Body of pancreas (tissue), 4 donors: ENCODE measurements at regions not wholly inside any gene's neighbourhood (a gene's known extent, or its start where the extent isn't known, plus 50 kb on each side); places are given as distances from the start of the nearest gene placed in this dataset.

Experiments
- ATAC-seq: fragments of 150-250 bp; one replicate; pipeline ENCODE4 v1.9.1; 2016
- DNase-seq, 4 donors: peaks; one replicate each; pipeline ENCODE4 v3.0.0-alpha.2; 2019
- H3K27ac ChIP-seq, 4 donors: fragments of 200-600 bp; sonication (generic); 1 replicate in 3 of 4; 2 replicates in 1 of 4; pipeline versions ENCODE4 v1.5.1 to v1.6.1; 2016 to 2019; ENCODE audit warnings: mild to moderate bottlenecking in 1 of 4, mixed read lengths in 1 of 4, moderate library complexity in 1 of 4
- H3K27me3 ChIP-seq, 2 donors: fragments of 200-600 bp; sonication (generic); one replicate each; pipeline ENCODE4 v1.6.0; 2016; ENCODE audit warnings: mild to moderate bottlenecking in 1 of 2
- H3K36me3 ChIP-seq, 2 donors: fragments of 200-600 bp; sonication (generic); replicated peaks in 1 of 2; 2 replicates each; pipeline ENCODE4 v1.5.1; 2016; ENCODE audit warnings: low read depth in 2 of 2; ENCODE audit not compliant: insufficient read depth in 1 of 2
- H3K4me1 ChIP-seq: fragments of 200-600 bp; sonication (generic); one replicate; pipeline ENCODE4 v1.6.0; 2016
- H3K4me3 ChIP-seq, 2 donors: fragments of 200-600 bp; sonication (generic); 1 replicate in 1 of 2; 2 replicates in 1 of 2; pipeline ENCODE4 v1.5.1; 2016 to 2019
- H3K9me3 ChIP-seq, 3 donors: fragments of 200-600 bp; sonication (generic); 1 replicate in 2 of 3; 2 replicates in 1 of 3; pipeline ENCODE4 v1.5.1; 2016
- POLR2A ChIP-seq, 3 donors: fragments of 450-650 bp; IDR thresholded peaks; one replicate each; pipeline ENCODE4 v1.6.1; 2016; ENCODE audit warnings: antibody characterized with exemption in 3 of 3, mild to moderate bottlenecking in 2 of 3
- WGBS, 2 donors: methylation state at CpG; one replicate each; pipeline ENCODE4 v1.1.5; 2017; 5-methylcytosine and 5-hydroxymethylcytosine counted together
- intact Hi-C: fragments of 100-400 bp; cut with DNase I; formaldehyde crosslinking; loops from one replicate; pipeline ENCODE4 v1.15.1; 2023
- TF ChIP-seq, protein P1 (sequence below), 7 experiments: fragments of 450-650 bp in 4 of 7; fragments of 200-600 bp in 3 of 7; sonication (generic) in 3 of 7; IDR thresholded peaks; one replicate each; pipeline ENCODE4 v1.5.1; 2016 to 2019; ENCODE audit warnings: antibody characterized with exemption in 7 of 7

DNA sequence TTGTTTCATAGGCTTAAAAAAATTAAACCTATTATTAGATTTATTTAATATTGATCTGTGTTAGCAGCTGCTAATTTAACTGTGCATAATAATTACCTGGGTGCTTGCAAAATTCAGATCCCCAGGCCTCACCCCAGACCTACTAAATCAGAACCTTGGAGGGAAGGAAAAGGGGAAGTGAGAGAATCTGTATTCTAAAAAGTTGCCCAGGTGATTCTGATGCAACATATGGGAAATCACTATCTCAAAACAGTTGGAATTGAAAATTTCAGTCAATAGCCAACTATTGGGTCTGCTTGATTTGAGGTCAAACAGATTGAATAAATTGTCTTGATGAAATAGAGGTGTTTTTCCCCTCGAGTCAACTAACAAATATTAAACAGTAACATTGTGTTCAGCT lies 538.5 kb upstream of the ADAMTS9 start:
- intact Hi-C loops, result no loop called here
- no peaks in the 10 kb centered on the region for H3K4me1 ChIP-seq
- TF ChIP-seq, protein P1, sequence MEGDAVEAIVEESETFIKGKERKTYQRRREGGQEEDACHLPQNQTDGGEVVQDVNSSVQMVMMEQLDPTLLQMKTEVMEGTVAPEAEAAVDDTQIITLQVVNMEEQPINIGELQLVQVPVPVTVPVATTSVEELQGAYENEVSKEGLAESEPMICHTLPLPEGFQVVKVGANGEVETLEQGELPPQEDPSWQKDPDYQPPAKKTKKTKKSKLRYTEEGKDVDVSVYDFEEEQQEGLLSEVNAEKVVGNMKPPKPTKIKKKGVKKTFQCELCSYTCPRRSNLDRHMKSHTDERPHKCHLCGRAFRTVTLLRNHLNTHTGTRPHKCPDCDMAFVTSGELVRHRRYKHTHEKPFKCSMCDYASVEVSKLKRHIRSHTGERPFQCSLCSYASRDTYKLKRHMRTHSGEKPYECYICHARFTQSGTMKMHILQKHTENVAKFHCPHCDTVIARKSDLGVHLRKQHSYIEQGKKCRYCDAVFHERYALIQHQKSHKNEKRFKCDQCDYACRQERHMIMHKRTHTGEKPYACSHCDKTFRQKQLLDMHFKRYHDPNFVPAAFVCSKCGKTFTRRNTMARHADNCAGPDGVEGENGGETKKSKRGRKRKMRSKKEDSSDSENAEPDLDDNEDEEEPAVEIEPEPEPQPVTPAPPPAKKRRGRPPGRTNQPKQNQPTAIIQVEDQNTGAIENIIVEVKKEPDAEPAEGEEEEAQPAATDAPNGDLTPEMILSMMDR (IDR thresholded peaks at IDR 0.05), result no peak
- TF ChIP-seq POLR2A (IDR thresholded peaks at IDR 0.05), result no peak
- no peak for DNase-seq
- WGBS, 2 donors, result 35 to 38% methylated on average over 1 of the region's 1 CpG
- ATAC-seq, result no peak
- no peaks in the 10 kb centered on the region for H3K36me3 ChIP-seq
- H3K27ac ChIP-seq, result no peak overlapping the region
- H3K9me3 ChIP-seq, result no peaks in the 10 kb centered on the region
- no peak overlapping the region for H3K4me3 ChIP-seq
- no peaks in the 10 kb centered on the region for H3K27me3 ChIP-seq

DNA sequence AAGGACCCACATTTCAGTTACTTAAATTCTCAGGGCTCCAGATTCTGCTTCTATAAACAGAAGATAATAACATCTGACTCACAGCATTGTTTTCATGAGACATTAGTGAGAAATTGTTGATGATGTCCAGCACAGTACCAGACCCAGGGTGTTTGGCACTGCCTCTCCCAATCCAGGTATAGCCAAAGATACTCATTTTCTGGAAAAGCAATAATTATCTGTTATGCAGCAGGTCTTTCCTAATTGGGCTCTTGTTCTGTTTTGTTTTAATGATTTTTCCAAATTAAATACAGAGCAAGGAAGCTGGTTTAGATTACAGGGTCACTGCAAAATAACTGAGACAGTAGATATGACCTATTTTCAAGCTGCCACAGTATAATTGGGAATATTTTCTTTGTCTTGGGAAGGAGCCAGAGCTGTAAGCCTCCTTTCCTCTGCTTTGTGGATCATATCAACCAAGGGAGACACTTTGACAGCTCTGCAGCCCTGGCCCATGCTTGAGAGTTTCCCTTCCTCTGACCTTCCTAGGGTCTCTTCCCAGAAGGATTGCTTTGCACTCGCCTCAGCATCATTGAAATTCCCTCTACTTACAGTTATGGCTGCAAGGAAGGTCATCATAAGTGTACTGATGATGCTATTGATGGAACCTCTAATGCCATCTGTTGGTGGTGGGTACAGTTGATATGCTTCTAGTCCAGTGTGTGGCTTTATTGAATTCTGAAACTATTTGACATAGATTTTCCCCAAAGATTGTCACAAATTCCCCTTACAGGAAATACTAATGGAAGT lies 522.4 kb upstream of the ADAMTS9 start:
- intact Hi-C loops, result no loop called here
- TF ChIP-seq, protein P1 (IDR thresholded peaks at IDR 0.05), result no peak
- no peak for TF ChIP-seq POLR2A (IDR thresholded peaks at IDR 0.05)
- H3K9me3 ChIP-seq, result no peaks in the 10 kb centered on the region
- no peak for DNase-seq
- no peak overlapping the region for H3K4me3 ChIP-seq
- ATAC-seq, result no peak
- H3K36me3 ChIP-seq, result no peaks in the 10 kb centered on the region
- no peaks in the 10 kb centered on the region for H3K4me1 ChIP-seq
- 67 to 73% methylated on average over 1 of the region's 1 CpG for WGBS, 2 donors
- H3K27me3 ChIP-seq, result no peaks in the 10 kb centered on the region
- no peak overlapping the region for H3K27ac ChIP-seq

DNA sequence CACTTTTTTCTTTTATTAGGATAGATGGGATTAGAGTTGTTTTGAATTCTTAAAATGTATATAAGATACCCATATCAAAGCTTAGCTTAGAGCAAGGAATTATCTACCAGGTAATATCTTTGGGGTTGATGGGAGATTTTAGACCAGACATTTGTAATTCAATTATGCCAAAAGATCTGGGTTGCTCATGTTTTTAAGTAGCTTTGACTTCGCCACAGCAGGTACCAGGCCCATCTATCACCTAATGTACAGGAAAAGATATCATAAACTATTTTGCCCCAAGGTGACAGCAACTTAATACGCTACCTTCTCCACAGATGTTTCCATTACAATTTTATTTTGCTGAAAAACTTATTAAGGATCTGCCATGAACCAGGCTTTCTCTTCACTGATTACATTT lies 514.6 kb upstream of the ADAMTS9 start:
- H3K27me3 ChIP-seq, result no peaks in the 10 kb centered on the region

DNA sequence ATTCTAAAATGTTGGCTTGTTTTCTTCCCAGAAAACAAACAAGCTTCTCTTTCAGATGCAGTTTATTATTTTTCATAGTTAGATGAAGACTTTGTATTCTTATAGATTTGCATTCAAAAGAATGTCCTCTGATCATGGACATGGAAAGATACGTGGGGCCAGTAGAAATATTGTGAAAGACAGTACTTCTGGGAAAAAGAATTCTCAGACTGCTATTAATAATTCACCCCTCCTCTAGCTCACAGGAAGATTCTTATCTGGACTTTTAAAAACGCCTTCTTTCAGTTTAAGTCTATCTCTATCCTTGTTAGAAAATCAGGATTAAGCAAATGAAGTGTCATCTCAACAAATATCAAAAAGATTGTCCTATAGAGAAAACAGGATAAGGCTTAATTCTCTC lies 514.1 kb upstream of the ADAMTS9 start:
- H3K4me1 ChIP-seq, result no peaks in the 10 kb centered on the region
- H3K36me3 ChIP-seq, result no peaks in the 10 kb centered on the region
- ATAC-seq, result no peak
- H3K4me3 ChIP-seq, result no peak overlapping the region
- TF ChIP-seq, protein P1 (IDR thresholded peaks at IDR 0.05), result no peak
- no peak for TF ChIP-seq POLR2A (IDR thresholded peaks at IDR 0.05)
- intact Hi-C loops, result no loop called here
- no peak overlapping the region for H3K27ac ChIP-seq
- WGBS, 2 donors, result 46% methylated on average over 2 of the region's 2 CpGs
- DNase-seq, result no peak
- H3K27me3 ChIP-seq, result no peaks in the 10 kb centered on the region
- H3K9me3 ChIP-seq, result no peaks in the 10 kb centered on the region

More for the DNA sequence above, 514.6 kb upstream of the ADAMTS9 start:
- intact Hi-C loops, result no loop called here
- DNase-seq, result no peak
- no peaks in the 10 kb centered on the region for H3K36me3 ChIP-seq
- 90 to 94% methylated on average over 2 of the region's 2 CpGs for WGBS, 2 donors
- ATAC-seq, result no peak
- no peaks in the 10 kb centered on the region for H3K4me1 ChIP-seq
- H3K9me3 ChIP-seq, result no peaks in the 10 kb centered on the region
- no peak overlapping the region for H3K27ac ChIP-seq
- TF ChIP-seq, protein P1 (IDR thresholded peaks at IDR 0.05), result no peak
- no peak for TF ChIP-seq POLR2A (IDR thresholded peaks at IDR 0.05)
- no peak overlapping the region for H3K4me3 ChIP-seq
